ENCODE measurements at regions not wholly inside any gene's neighbourhood (a gene's known extent, or its start where the extent isn't known, plus 50 kb on each side); places are given as distances from the start of the nearest gene placed in this dataset.

GRCh38 chr9:36779582-36779981, 206.9 kb downstream of the MELK start:
- H3K9ac ChIP-seq, result no peak overlapping the region
- no peak overlapping the region for H3K4me3 ChIP-seq
- no peaks in the 10 kb centered on the region for H3K27me3 ChIP-seq
- H3K9me3 ChIP-seq, result no peaks in the 10 kb centered on the region
- H3K4me1 ChIP-seq, result no peaks in the 10 kb centered on the region
- no peak overlapping the region for H3K27ac ChIP-seq
- TF ChIP-seq Cebpa-rat (IDR thresholded peaks at IDR 0.05), result no peak
- H3K4me2 ChIP-seq, result no peak overlapping the region
- H3K36me3 ChIP-seq, result no peaks in the 10 kb centered on the region
- H4K20me1 ChIP-seq, result no peaks in the 10 kb centered on the region

GRCh38 chr9:36780186-36780585, 207.5 kb downstream of the MELK start:
- H3K4me2 ChIP-seq, result no peak overlapping the region
- no peak for TF ChIP-seq Cebpa-rat (IDR thresholded peaks at IDR 0.05)
- no peaks in the 10 kb centered on the region for H3K9me3 ChIP-seq
- no peaks in the 10 kb centered on the region for H4K20me1 ChIP-seq
- H3K27me3 ChIP-seq, result no peaks in the 10 kb centered on the region
- no peak overlapping the region for H3K9ac ChIP-seq
- no peaks in the 10 kb centered on the region for H3K4me1 ChIP-seq
- no peak overlapping the region for H3K4me3 ChIP-seq
- no peak overlapping the region for H3K27ac ChIP-seq
- H3K36me3 ChIP-seq, result no peaks in the 10 kb centered on the region

- Histone ChIP-seq H3K4me3 (no peak overlapping the region), H3K9ac (no peak overlapping the region), H4K20me1 (no peaks in the 10 kb centered on the region), H3K27ac (no peak overlapping the region), H3K27me3 (no peaks in the 10 kb centered on the region), H3K36me3 (no peaks in the 10 kb centered on the region), H3K9me3 (no peaks in the 10 kb centered on the region), H3K4me1 (peaks cover 1% of the 10 kb centered on the region; the same call in 1 of the 2 replicates), H3K4me2 (no peak overlapping the region)
- no peak for TF ChIP-seq Cebpa-rat (IDR thresholded peaks at IDR 0.05)
Measured at GRCh38 chr9:36781533-36781932, 208.8 kb downstream of the MELK start.

All from BLaER1 (cell line).